HCT116 (cell line): ENCODE measurements at regions not wholly inside any gene's neighbourhood (a gene's known extent, or its start where the extent isn't known, plus 50 kb on each side); places are given as distances from the start of the nearest gene placed in this dataset.

Source experiments
- CTCF ChIP-seq, 3 experiments: fragments of 200-600 bp in 1 of 3; sonication (generic) in 1 of 3; IDR thresholded peaks in 2 of 3; conservative IDR thresholded peaks in 1 of 3; 2 replicates each; pipeline ENCODE4 v1.5.1; 2012 to 2017; ENCODE audit warnings: low read depth in 2 of 3, low read length in 2 of 3, antibody characterized with exemption in 1 of 3, borderline replicate concordance in 1 of 3, control low read depth in 1 of 3, mild to moderate bottlenecking in 1 of 3, mixed read lengths in 1 of 3, mixed run types in 1 of 3, moderate library complexity in 1 of 3; ENCODE audit not compliant: insufficient read depth in 1 of 3
- EZH2 ChIP-seq: fragments of 200-600 bp; sonication (generic); IDR thresholded peaks from 2 replicates; pipeline ENCODE4 v1.6.1; 2017; ENCODE audit warnings: antibody characterized with exemption, mixed run types
- EZH2phosphoT487 ChIP-seq: fragments of 200-600 bp; IDR thresholded peaks from 2 replicates; pipeline ENCODE4 v1.6.1; 2018; ENCODE audit warnings: antibody characterized with exemption, borderline replicate concordance
- MAX ChIP-seq: IDR thresholded peaks from 2 replicates; pipeline ENCODE4 v1.6.1; 2012
- POLR2A ChIP-seq: IDR thresholded peaks from 2 replicates; pipeline ENCODE4 v1.7.0; 2011; ENCODE audit warnings: borderline replicate concordance; ENCODE audit not compliant: insufficient read depth, insufficient read length; ENCODE audit errors: extremely low read depth
- POLR2AphosphoS5 ChIP-seq: IDR thresholded peaks from 2 replicates; pipeline ENCODE4 v1.6.1; 2011; ENCODE audit warnings: mild to moderate bottlenecking, low read depth, low read length, moderate library complexity
- REST ChIP-seq: IDR thresholded peaks from 2 replicates; pipeline ENCODE4 v1.6.1; 2012; ENCODE audit warnings: low read depth
- ZFX ChIP-seq: fragments of 450-650 bp; IDR thresholded peaks from 2 replicates; pipeline ENCODE4 v1.6.1; 2017
- ZNF274 ChIP-seq: fragments of 200-500 bp; sonication (Bioruptor generic); IDR thresholded peaks from 2 replicates; pipeline ENCODE4 v1.6.1; 2014; ENCODE audit warnings: mild to moderate bottlenecking, low read depth, low read length, inconsistent platforms

GRCh38 chr3:181300033-181300432 is 310.5 kb upstream of the DNAJC19 start:
- no peak for TF ChIP-seq CTCF (IDR thresholded peaks at IDR 0.05 in 2 of 3, conservative IDR thresholded peaks at IDR 0.05 in 1 of 3; ENCODE audit: borderline replicate concordance in 1 of 3, insufficient read depth in 1 of 3, low read depth in 2 of 3, low read length in 2 of 3)
- TF ChIP-seq ZNF274 = no peak
- TF ChIP-seq POLR2A = no peak
- TF ChIP-seq MAX = no peak
- TF ChIP-seq EZH2 = no peak
- TF ChIP-seq POLR2AphosphoS5 = no peak
- no peak for TF ChIP-seq EZH2phosphoT487
- TF ChIP-seq REST = no peak
- no peak for TF ChIP-seq ZFX
